ENCODE measurements at regions not wholly inside any gene's neighbourhood (a gene's known extent, or its start where the extent isn't known, plus 50 kb on each side); places are given as distances from the start of the nearest gene placed in this dataset.

DNA sequence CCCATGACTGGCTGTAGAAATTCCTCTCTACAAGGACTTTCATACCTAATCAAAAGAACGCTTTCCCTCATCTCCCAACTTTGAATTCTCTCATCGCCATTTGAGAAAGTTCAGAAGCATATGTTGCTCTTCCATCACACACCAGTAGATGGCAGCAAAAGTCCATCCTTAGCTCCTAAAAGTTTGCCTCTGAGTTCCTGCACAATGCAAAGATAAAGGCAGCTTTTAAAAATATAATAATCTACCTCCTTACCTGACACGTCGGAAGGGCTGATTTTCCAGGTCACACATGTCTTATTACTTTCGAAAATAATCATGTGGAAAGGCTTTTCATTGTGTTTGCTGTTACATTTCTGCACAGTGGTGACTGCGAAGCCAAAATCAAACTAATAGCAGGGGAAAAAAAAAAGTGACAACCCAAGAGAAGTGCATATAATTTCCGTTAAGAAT is 456.7 kb upstream of the SEL1L start:
- H3K27me3 ChIP-seq (ENCODE audit: control insufficient read depth, insufficient read depth, low read length) = no peaks in the 10 kb centered on the region
- DNase-seq (ENCODE audit: low read depth) (peak; percentile 52), FAIRE-seq (no peak)
- no peak overlapping the region for H3K4me3 ChIP-seq (ENCODE audit: low read depth, low read length)
- TF ChIP-seq, protein P1, sequence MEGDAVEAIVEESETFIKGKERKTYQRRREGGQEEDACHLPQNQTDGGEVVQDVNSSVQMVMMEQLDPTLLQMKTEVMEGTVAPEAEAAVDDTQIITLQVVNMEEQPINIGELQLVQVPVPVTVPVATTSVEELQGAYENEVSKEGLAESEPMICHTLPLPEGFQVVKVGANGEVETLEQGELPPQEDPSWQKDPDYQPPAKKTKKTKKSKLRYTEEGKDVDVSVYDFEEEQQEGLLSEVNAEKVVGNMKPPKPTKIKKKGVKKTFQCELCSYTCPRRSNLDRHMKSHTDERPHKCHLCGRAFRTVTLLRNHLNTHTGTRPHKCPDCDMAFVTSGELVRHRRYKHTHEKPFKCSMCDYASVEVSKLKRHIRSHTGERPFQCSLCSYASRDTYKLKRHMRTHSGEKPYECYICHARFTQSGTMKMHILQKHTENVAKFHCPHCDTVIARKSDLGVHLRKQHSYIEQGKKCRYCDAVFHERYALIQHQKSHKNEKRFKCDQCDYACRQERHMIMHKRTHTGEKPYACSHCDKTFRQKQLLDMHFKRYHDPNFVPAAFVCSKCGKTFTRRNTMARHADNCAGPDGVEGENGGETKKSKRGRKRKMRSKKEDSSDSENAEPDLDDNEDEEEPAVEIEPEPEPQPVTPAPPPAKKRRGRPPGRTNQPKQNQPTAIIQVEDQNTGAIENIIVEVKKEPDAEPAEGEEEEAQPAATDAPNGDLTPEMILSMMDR (IDR thresholded peaks at IDR 0.05; ENCODE audit: insufficient read depth, low read length, severe bottlenecking) = peak; percentile 80
- H3K36me3 ChIP-seq (ENCODE audit: control insufficient read depth, insufficient read depth, low read length) = no peaks in the 10 kb centered on the region

DNA sequence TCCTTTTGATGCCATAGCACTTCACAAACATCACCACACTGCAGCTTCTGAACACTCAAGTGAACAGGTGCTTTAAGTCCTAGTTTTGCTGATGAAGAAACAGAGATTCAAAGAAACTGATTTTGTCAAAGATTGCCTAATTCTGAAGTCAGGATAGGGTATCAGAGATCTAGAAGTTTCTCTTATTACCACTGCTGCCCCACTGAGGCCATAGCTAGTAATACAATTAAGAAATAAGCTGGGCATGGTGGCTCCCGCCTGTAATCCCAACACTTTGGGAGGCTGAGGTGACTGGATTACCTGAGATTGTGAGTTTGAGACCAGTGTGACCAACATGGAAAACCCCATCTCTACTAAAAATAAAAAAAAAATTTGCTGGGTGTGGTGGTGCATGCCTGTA is 458.3 kb upstream of the SEL1L start:
- DNase-seq (ENCODE audit: low read depth) (peak; percentile 10), FAIRE-seq (no peak)

GRCh38 chr14:81993432-81993831 is 459.8 kb upstream of the SEL1L start:
- no peaks in the 10 kb centered on the region for H3K27me3 ChIP-seq (ENCODE audit: control insufficient read depth, insufficient read depth, low read length)
- no peak overlapping the region for H3K4me3 ChIP-seq (ENCODE audit: low read depth, low read length)
- no peak for FAIRE-seq
- no peak for DNase-seq (ENCODE audit: low read depth)
- no peaks in the 10 kb centered on the region for H3K36me3 ChIP-seq (ENCODE audit: control insufficient read depth, insufficient read depth, low read length)
- TF ChIP-seq, protein P1 (IDR thresholded peaks at IDR 0.05; ENCODE audit: insufficient read depth, low read length, severe bottlenecking) = no peak

More for the DNA sequence above, 458.3 kb upstream of the SEL1L start:
- H3K27me3 ChIP-seq (ENCODE audit: control insufficient read depth, insufficient read depth, low read length) = no peaks in the 10 kb centered on the region
- no peak overlapping the region for H3K4me3 ChIP-seq (ENCODE audit: low read depth, low read length)
- no peaks in the 10 kb centered on the region for H3K36me3 ChIP-seq (ENCODE audit: control insufficient read depth, insufficient read depth, low read length)
- TF ChIP-seq, protein P1 (IDR thresholded peaks at IDR 0.05; ENCODE audit: insufficient read depth, low read length, severe bottlenecking) = peak; percentile 26

DNA sequence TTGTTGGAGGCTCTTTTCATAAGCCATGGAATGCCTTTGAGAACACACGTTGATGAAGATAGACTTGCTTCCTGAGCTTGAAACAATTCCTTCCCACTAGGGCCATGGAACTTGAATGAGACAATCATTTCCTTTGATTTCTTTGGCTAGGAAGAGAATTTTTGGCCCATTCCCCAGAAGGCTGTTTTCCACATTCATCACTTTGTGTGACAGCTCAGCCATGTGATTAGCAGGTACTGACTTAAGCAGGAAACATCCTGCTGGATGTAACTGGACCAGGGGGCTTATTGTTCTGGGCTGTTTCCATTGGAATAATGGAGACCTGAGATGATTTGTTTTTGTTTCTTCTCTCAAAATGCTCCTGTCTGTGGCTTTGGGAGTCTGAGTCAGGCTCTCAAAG is 469.8 kb upstream of the SEL1L start:
- TF ChIP-seq, protein P1 (IDR thresholded peaks at IDR 0.05; ENCODE audit: insufficient read depth, low read length, severe bottlenecking) = no peak
- H3K4me3 ChIP-seq (ENCODE audit: low read depth, low read length) = no peak overlapping the region
- DNase-seq (ENCODE audit: low read depth) = no peak
- H3K36me3 ChIP-seq (ENCODE audit: control insufficient read depth, insufficient read depth, low read length) = no peaks in the 10 kb centered on the region
- FAIRE-seq = no peak
- no peaks in the 10 kb centered on the region for H3K27me3 ChIP-seq (ENCODE audit: control insufficient read depth, insufficient read depth, low read length)

- no peaks in the 10 kb centered on the region for H3K36me3 ChIP-seq (ENCODE audit: control insufficient read depth, insufficient read depth, low read length)
- TF ChIP-seq, protein P1 (IDR thresholded peaks at IDR 0.05; ENCODE audit: insufficient read depth, low read length, severe bottlenecking) = no peak
- no peaks in the 10 kb centered on the region for H3K27me3 ChIP-seq (ENCODE audit: control insufficient read depth, insufficient read depth, low read length)
- DNase-seq (ENCODE audit: low read depth) (no peak), FAIRE-seq (no peak)
- H3K4me3 ChIP-seq (ENCODE audit: low read depth, low read length) = no peak overlapping the region
Observed at GRCh38 chr14:82009076-82009475, 475.4 kb upstream of the SEL1L start.

GRCh38 chr14:82009993-82010392 is 476.3 kb upstream of the SEL1L start:
- H3K27me3 ChIP-seq (ENCODE audit: control insufficient read depth, insufficient read depth, low read length) = no peaks in the 10 kb centered on the region
- no peak overlapping the region for H3K4me3 ChIP-seq (ENCODE audit: low read depth, low read length)
- no peaks in the 10 kb centered on the region for H3K36me3 ChIP-seq (ENCODE audit: control insufficient read depth, insufficient read depth, low read length)
- TF ChIP-seq, protein P1 (IDR thresholded peaks at IDR 0.05; ENCODE audit: insufficient read depth, low read length, severe bottlenecking) = no peak
- FAIRE-seq (no peak), DNase-seq (ENCODE audit: low read depth) (no peak)
